Ishikawa (cell line): ENCODE measurements at regions not wholly inside any gene's neighbourhood (a gene's known extent, or its start where the extent isn't known, plus 50 kb on each side); places are given as distances from the start of the nearest gene placed in this dataset.

Source experiments
- CEBPB ChIP-seq: IDR thresholded peaks from 2 replicates; pipeline ENCODE4 v1.6.1; 2012
- EGR1 ChIP-seq: IDR thresholded peaks from 2 replicates; pipeline ENCODE4 v1.6.1; 2012
- EP300 ChIP-seq: IDR thresholded peaks from 2 replicates; pipeline ENCODE4 v1.6.1; 2012; ENCODE audit warnings: borderline replicate concordance
- FOXM1 ChIP-seq: IDR thresholded peaks from 2 replicates; pipeline ENCODE4 v1.6.1; 2012; ENCODE audit warnings: low read depth, borderline replicate concordance
- MAX ChIP-seq: IDR thresholded peaks from 2 replicates; pipeline ENCODE4 v1.6.1; 2012
- RAD21 ChIP-seq: IDR thresholded peaks from 2 replicates; pipeline ENCODE4 v1.6.1; 2012; ENCODE audit warnings: low read depth
- REST ChIP-seq: IDR thresholded peaks from 2 replicates; pipeline ENCODE4 v1.6.1; 2012; ENCODE audit warnings: low read depth, mild to moderate bottlenecking
- TAF1 ChIP-seq: IDR thresholded peaks from 2 replicates; pipeline ENCODE4 v1.6.1; 2012; ENCODE audit warnings: low read depth, mild to moderate bottlenecking
- TCF12 ChIP-seq: IDR thresholded peaks from 2 replicates; pipeline ENCODE4 v1.6.1; 2012; ENCODE audit warnings: low read depth
- TEAD4 ChIP-seq: IDR thresholded peaks from 2 replicates; pipeline ENCODE4 v1.6.1; 2012
- YY1 ChIP-seq: IDR thresholded peaks from 2 replicates; pipeline ENCODE4 v1.6.1; 2012; ENCODE audit warnings: low read depth
- ZBTB7A ChIP-seq: IDR thresholded peaks from 2 replicates; pipeline ENCODE4 v1.6.1; 2012; ENCODE audit warnings: low read depth

GRCh38 chr1:30487042-30487441 is 236.3 kb downstream of the MATN1 start:
- no peak for TF ChIP-seq REST
- TF ChIP-seq FOXM1: no peak
- TF ChIP-seq EP300: no peak
- TF ChIP-seq TAF1: no peak
- TF ChIP-seq TEAD4: no peak
- no peak for TF ChIP-seq RAD21
- TF ChIP-seq YY1: no peak
- no peak for TF ChIP-seq MAX
- no peak for TF ChIP-seq TCF12
- no peak for TF ChIP-seq ZBTB7A
- no peak for TF ChIP-seq EGR1
- TF ChIP-seq CEBPB: no peak
